IMR-90 (cell line): ENCODE measurements at regions not wholly inside any gene's neighbourhood (a gene's known extent, or its start where the extent isn't known, plus 50 kb on each side); places are given as distances from the start of the nearest gene placed in this dataset.

Source experiments
- ATAC-seq: fragments of 200-7000 bp; cut with Tn5 transposase; 2 replicates; pipeline ENCODE4 v1.9.1; 2020; ENCODE audit warnings: low read depth, mild to moderate bottlenecking, moderate library complexity
- BruUV-seq: library from RNA; stranded (reverse); fragments of 400-500 nt; replicated peaks from 2 replicates; lab custom pipeline; 2021; lab: Mats Ljungman, UMichigan
- CTCF ChIA-PET: fragments of 300-600 bp; formaldehyde crosslinking; extraction: SDS; loops from one replicate; lab custom pipeline; 2021; ENCODE audit warnings: antibody characterized with exemption; lab: Yijun Ruan, JAX
- POLR2A ChIA-PET: fragments of 300-600 bp; sonication (Branson Sonifier 250); formaldehyde crosslinking; loops from one replicate; lab custom pipeline; 2022; ENCODE audit warnings: antibody characterized with exemption; ENCODE audit not compliant: unreplicated experiment; lab: Charles Lee
- DNase-seq: peaks from one replicate; pipeline ENCODE4 v3.0.0; 2013
- H2AFZ ChIP-seq: replicated peaks from 2 replicates; pipeline ENCODE3; 2013; ENCODE audit warnings: low read length, mild to moderate bottlenecking; ENCODE audit not compliant: poor library complexity
- H2AK5ac ChIP-seq: 2 replicates; pipeline ENCODE4 v1.6.1; 2013; ENCODE audit warnings: low read depth, low read length, inconsistent platforms
- H2AK9ac ChIP-seq: replicated peaks from 2 replicates; pipeline ENCODE3; 2013; ENCODE audit warnings: mild to moderate bottlenecking, low read depth, low read length, moderate library complexity; ENCODE audit not compliant: poor library complexity
- H2BK120ac ChIP-seq: 2 replicates; pipeline ENCODE4 v1.6.1; 2013; ENCODE audit warnings: low read depth, low read length, inconsistent platforms
- H2BK15ac ChIP-seq: 3 replicates; pipeline ENCODE4 v1.6.1; 2013; ENCODE audit warnings: low read depth, low read length, inconsistent platforms
- H2BK20ac ChIP-seq: 2 replicates; pipeline ENCODE4 v1.6.1; 2013; ENCODE audit warnings: low read depth, mild to moderate bottlenecking, inconsistent platforms, low read length, moderate library complexity
- H2BK5ac ChIP-seq: 2 replicates; pipeline ENCODE4 v1.6.1; 2013; ENCODE audit warnings: mild to moderate bottlenecking, low read depth, low read length, inconsistent platforms; ENCODE audit not compliant: poor library complexity, severe bottlenecking
- H3K14ac ChIP-seq: replicated peaks from 2 replicates; pipeline ENCODE4 v1.6.1; 2013; ENCODE audit warnings: low read depth, low read length, inconsistent platforms
- H3K18ac ChIP-seq: 2 replicates; pipeline ENCODE4 v1.6.1; 2013; ENCODE audit warnings: low read depth, low read length, control low read depth
- H3K23ac ChIP-seq: 2 replicates; pipeline ENCODE4 v1.6.1; 2013; ENCODE audit warnings: low read depth, low read length, inconsistent platforms
- H3K27ac ChIP-seq: 2 replicates; pipeline ENCODE4 v1.5.1; 2013; ENCODE audit warnings: mild to moderate bottlenecking, control low read depth, low read length; ENCODE audit not compliant: insufficient read depth
- H3K27me3 ChIP-seq: 2 replicates; pipeline ENCODE4 v1.6.1; 2013; ENCODE audit warnings: low read length; ENCODE audit not compliant: control insufficient read depth, insufficient read depth
- H3K36me3 ChIP-seq: 2 replicates; pipeline ENCODE4 v1.6.1; 2013; ENCODE audit warnings: low read length, mixed read lengths; ENCODE audit not compliant: control insufficient read depth, insufficient read depth
- H3K4ac ChIP-seq: 2 replicates; pipeline ENCODE4 v1.6.1; 2013; ENCODE audit warnings: low read depth, low read length, inconsistent platforms
- H3K4me1 ChIP-seq: 2 replicates; pipeline ENCODE4 v1.6.1; 2013; ENCODE audit warnings: low read length, mixed read lengths; ENCODE audit not compliant: control insufficient read depth, insufficient read depth
- H3K4me2 ChIP-seq: 2 replicates; pipeline ENCODE4 v1.6.1; 2013; ENCODE audit warnings: low read depth, mild to moderate bottlenecking, control low read depth, low read length, moderate library complexity
- H3K4me3 ChIP-seq: 2 replicates; pipeline ENCODE4 v1.5.1; 2013; ENCODE audit warnings: low read depth, mild to moderate bottlenecking, control low read depth, low read length, moderate library complexity; ENCODE audit not compliant: insufficient read depth
- H3K56ac ChIP-seq: 2 replicates; pipeline ENCODE4 v1.6.1; 2013; ENCODE audit warnings: low read length, inconsistent platforms; ENCODE audit not compliant: insufficient read depth; ENCODE audit errors: extremely low read depth
- H3K79me1 ChIP-seq, 2 experiments: 2 replicates each; pipeline ENCODE4 v1.6.1; 2013; ENCODE audit warnings: low read length in 2 of 2, inconsistent platforms in 1 of 2, low read depth in 1 of 2
- H3K9ac ChIP-seq: 2 replicates; pipeline ENCODE4 v1.6.1; 2013; ENCODE audit warnings: low read depth, low read length, control low read depth
- H3K9me1 ChIP-seq: 2 replicates; pipeline ENCODE4 v1.6.1; 2013; ENCODE audit warnings: low read length, inconsistent platforms; ENCODE audit not compliant: insufficient read depth
- H3K9me3 ChIP-seq: 2 replicates; pipeline ENCODE4 v1.6.1; 2013; ENCODE audit warnings: low read length; ENCODE audit not compliant: control insufficient read depth, insufficient read depth
- H4K20me1 ChIP-seq: 2 replicates; pipeline ENCODE4 v1.6.1; 2013; ENCODE audit warnings: low read length, inconsistent platforms; ENCODE audit not compliant: insufficient read depth
- H4K5ac ChIP-seq: 2 replicates; pipeline ENCODE4 v1.6.1; 2013; ENCODE audit warnings: mild to moderate bottlenecking, low read depth, low read length, control low read depth
- H4K8ac ChIP-seq, 2 experiments: 2 replicates each; pipeline ENCODE4 v1.6.1; 2013; ENCODE audit warnings: low read depth in 2 of 2, low read length in 2 of 2, control low read depth in 1 of 2, inconsistent platforms in 1 of 2
- H4K91ac ChIP-seq: 2 replicates; pipeline ENCODE4 v1.6.1; 2013; ENCODE audit warnings: low read depth, low read length, inconsistent platforms; ENCODE audit not compliant: insufficient read depth
- FOS ChIP-seq: fragments of 150-350 bp; IDR thresholded peaks from 2 replicates; pipeline ENCODE4 v1.6.1; 2016; ENCODE audit warnings: low read depth, low read length
- MAFK ChIP-seq: IDR thresholded peaks from 2 replicates; pipeline ENCODE4 v1.6.1; 2012; ENCODE audit warnings: low read depth, low read length, improper control_type of control experiment
- RAD21 ChIP-seq: IDR thresholded peaks from 2 replicates; pipeline ENCODE4 v1.6.1; 2012; ENCODE audit warnings: low read length, improper control_type of control experiment
- SMC3 ChIP-seq: fragments of 150-350 bp; IDR thresholded peaks from 2 replicates; pipeline ENCODE4 v1.6.1; 2016; ENCODE audit warnings: low read depth, mild to moderate bottlenecking, antibody characterized with exemption, low read length, moderate library complexity
- WGBS, 2 experiments: methylation state at CpG; one replicate each; pipeline versions ENCODE4 v1.1.5 to v1.1.7; 2013; ENCODE audit warnings: missing lambda C conversion rate in 2 of 2; ENCODE audit not compliant: insufficient read length in 1 of 2; ENCODE audit errors: extremely low coverage in 2 of 2; 5-methylcytosine and 5-hydroxymethylcytosine counted together
- dilution Hi-C: fragments of 300-500 bp; cut with HindIII; formaldehyde crosslinking; loops from one replicate; pipeline ENCODE4 v1.14.3; 2018; ENCODE audit warnings: low sequenced_read_pairs; ENCODE audit not compliant: unreplicated experiment
- in situ Hi-C: fragments of 300-500 bp; cut with MboI; formaldehyde crosslinking; loops from 3 replicates; pipeline ENCODE4 v1.14.3; 2019; ENCODE audit warnings: low sequenced_read_pairs, inconsistent platforms, mixed read lengths
- intact Hi-C: fragments of 100-400 bp; cut with micrococcal nuclease; formaldehyde crosslinking; loops from 2 replicates; pipeline ENCODE4 v1.10.0; 2022
- TF ChIP-seq, protein P1 (sequence below): fragments of 150-350 bp; IDR thresholded peaks from 2 replicates; pipeline ENCODE4 v1.6.1; 2016; ENCODE audit warnings: low read depth, mild to moderate bottlenecking, low read length, moderate library complexity, borderline replicate concordance
- TF ChIP-seq, protein P2 (sequence below): conservative IDR thresholded peaks from 2 replicates; pipeline ENCODE4 v1.5.1; 2012; ENCODE audit warnings: mild to moderate bottlenecking, low read depth, low read length, improper control_type of control experiment

DNA sequence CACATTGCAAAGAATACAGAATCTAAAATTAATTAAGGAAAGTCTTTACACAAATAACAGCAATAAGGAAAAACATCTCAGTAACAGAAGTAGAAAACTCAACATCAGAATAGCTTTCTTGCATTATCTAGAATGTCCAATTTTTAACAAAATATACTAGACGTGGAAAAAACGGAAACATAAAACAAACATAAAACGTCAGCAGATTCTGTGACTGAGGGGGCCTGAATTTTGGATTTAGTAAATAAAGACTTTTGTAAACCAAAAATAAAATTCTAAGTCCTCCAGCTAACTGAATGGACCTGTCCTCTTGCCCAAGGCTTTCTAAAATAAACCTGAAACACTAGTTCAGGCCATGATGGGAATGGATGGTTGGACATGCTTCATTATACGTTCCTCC, 773.5 kb upstream of the LRRTM1 start:
- no CpG with 5 or more reads among the region's 4 CpGs for WGBS, 2 experiments
- no peaks in the 10 kb centered on the region for H3K36me3 ChIP-seq
- no peak overlapping the region for H2BK5ac ChIP-seq
- no peak overlapping the region for H3K56ac ChIP-seq
- H3K4ac ChIP-seq: no peak overlapping the region
- H3K23ac ChIP-seq: no peak overlapping the region
- no peak overlapping the region for H4K5ac ChIP-seq
- no peak overlapping the region for H2BK20ac ChIP-seq
- POLR2A ChIA-PET: no interaction called here
- H3K4me1 ChIP-seq: no peaks in the 10 kb centered on the region
- H4K8ac ChIP-seq: no peak overlapping the region
- H3K4me3 ChIP-seq: no peak overlapping the region
- no peak overlapping the region for H3K18ac ChIP-seq
- no peak overlapping the region for H3K14ac ChIP-seq
- ATAC-seq: no peak
- H2AFZ ChIP-seq: no peak overlapping the region
- no peak overlapping the region for H3K9ac ChIP-seq
- in situ Hi-C loops: no loop called here
- H3K27me3 ChIP-seq: no peaks in the 10 kb centered on the region
- no peak overlapping the region for H2BK120ac ChIP-seq
- no peak overlapping the region for H3K4me2 ChIP-seq
- no peaks in the 10 kb centered on the region for H3K9me3 ChIP-seq
- H3K27ac ChIP-seq: no peak overlapping the region
- no peaks in the 10 kb centered on the region for H4K20me1 ChIP-seq
- H3K79me1 ChIP-seq: no peaks in the 10 kb centered on the region
- H2AK5ac ChIP-seq: no peak overlapping the region
- BruUV-seq: no TSS peak
- H3K9me1 ChIP-seq: no peaks in the 10 kb centered on the region
- intact Hi-C loops: no loop called here
- no peak overlapping the region for H4K91ac ChIP-seq
- H2BK15ac ChIP-seq: no peak overlapping the region
- no peak overlapping the region for H2AK9ac ChIP-seq
- dilution Hi-C loops: no loop called here
- CTCF ChIA-PET: interaction anchor here (1.2 kb wide), 1 partner anchor 10 kb away, joined by 3 read pairs; no protein-coding TSS in a partner anchor
- no peak for DNase-seq
- TF ChIP-seq MAFK (no peak; the same call in 1 of the 2 replicates), RAD21 (no peak), SMC3 (no peak), FOS (no peak)
- TF ChIP-seq, protein P1, sequence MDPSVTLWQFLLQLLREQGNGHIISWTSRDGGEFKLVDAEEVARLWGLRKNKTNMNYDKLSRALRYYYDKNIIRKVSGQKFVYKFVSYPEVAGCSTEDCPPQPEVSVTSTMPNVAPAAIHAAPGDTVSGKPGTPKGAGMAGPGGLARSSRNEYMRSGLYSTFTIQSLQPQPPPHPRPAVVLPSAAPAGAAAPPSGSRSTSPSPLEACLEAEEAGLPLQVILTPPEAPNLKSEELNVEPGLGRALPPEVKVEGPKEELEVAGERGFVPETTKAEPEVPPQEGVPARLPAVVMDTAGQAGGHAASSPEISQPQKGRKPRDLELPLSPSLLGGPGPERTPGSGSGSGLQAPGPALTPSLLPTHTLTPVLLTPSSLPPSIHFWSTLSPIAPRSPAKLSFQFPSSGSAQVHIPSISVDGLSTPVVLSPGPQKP: no peak
- TF ChIP-seq, protein P2, sequence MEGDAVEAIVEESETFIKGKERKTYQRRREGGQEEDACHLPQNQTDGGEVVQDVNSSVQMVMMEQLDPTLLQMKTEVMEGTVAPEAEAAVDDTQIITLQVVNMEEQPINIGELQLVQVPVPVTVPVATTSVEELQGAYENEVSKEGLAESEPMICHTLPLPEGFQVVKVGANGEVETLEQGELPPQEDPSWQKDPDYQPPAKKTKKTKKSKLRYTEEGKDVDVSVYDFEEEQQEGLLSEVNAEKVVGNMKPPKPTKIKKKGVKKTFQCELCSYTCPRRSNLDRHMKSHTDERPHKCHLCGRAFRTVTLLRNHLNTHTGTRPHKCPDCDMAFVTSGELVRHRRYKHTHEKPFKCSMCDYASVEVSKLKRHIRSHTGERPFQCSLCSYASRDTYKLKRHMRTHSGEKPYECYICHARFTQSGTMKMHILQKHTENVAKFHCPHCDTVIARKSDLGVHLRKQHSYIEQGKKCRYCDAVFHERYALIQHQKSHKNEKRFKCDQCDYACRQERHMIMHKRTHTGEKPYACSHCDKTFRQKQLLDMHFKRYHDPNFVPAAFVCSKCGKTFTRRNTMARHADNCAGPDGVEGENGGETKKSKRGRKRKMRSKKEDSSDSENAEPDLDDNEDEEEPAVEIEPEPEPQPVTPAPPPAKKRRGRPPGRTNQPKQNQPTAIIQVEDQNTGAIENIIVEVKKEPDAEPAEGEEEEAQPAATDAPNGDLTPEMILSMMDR: no peak
